ENCODE measurements at regions not wholly inside any gene's neighbourhood (a gene's known extent, or its start where the extent isn't known, plus 50 kb on each side); places are given as distances from the start of the nearest gene placed in this dataset.

DNA sequence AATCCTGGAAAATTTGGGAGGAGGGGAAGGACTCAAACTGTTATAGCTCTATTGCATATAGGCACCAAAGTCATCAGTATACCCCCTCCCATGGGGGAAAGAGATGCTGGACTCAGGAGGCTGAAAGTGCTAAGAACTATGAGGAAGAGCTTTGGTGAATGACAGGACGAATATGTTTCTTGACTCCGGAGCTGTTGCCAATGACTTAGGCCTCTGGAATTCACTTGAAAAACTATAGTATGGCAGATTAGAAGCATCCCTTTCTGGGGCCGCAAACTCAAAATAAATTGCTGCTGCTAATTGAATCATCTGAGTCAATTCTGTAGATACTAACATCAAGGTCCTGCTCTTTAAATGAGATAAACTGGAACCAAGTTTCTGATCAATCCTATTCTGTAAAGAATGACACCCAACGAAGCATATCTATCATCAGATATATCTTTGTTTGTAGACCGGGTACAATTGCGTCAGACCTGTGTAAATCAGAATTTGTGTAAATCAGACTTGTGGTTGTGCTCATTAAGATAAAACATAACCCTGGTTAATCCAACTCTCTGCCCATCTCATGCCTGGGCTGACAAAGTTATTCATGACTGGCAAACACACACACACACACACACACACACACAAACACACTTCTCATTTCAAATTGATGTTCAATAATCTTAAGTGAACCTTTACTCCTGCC, 1793.8 kb upstream of the PCDH20 start:
- TF ChIP-seq STAT1 (IDR thresholded peaks at IDR 0.05; ENCODE audit: unreplicated experiment) (no peak), EZH2phosphoT487 (IDR thresholded peaks at IDR 0.05; ENCODE audit: unreplicated experiment) (no peak), CREB1 (CRISPR knock-in tag; IDR thresholded peaks at IDR 0.05; ENCODE audit: low read depth) (no peak), EZH2 (IDR thresholded peaks at IDR 0.05; ENCODE audit: low read depth, unreplicated experiment) (no peak), NANOG (IDR thresholded peaks at IDR 0.05; ENCODE audit: borderline replicate concordance) (no peak), REST (IDR thresholded peaks at IDR 0.05; ENCODE audit: unreplicated experiment) (no peak), POLR2AphosphoS5 (IDR thresholded peaks at IDR 0.05; ENCODE audit: low read depth) (no peak), JUNB (IDR thresholded peaks at IDR 0.05; ENCODE audit: unreplicated experiment) (no peak), ZNF331 (CRISPR knock-in tag; IDR thresholded peaks at IDR 0.05; ENCODE audit: low read depth) (no peak)
- TF ChIP-seq, protein P1, sequence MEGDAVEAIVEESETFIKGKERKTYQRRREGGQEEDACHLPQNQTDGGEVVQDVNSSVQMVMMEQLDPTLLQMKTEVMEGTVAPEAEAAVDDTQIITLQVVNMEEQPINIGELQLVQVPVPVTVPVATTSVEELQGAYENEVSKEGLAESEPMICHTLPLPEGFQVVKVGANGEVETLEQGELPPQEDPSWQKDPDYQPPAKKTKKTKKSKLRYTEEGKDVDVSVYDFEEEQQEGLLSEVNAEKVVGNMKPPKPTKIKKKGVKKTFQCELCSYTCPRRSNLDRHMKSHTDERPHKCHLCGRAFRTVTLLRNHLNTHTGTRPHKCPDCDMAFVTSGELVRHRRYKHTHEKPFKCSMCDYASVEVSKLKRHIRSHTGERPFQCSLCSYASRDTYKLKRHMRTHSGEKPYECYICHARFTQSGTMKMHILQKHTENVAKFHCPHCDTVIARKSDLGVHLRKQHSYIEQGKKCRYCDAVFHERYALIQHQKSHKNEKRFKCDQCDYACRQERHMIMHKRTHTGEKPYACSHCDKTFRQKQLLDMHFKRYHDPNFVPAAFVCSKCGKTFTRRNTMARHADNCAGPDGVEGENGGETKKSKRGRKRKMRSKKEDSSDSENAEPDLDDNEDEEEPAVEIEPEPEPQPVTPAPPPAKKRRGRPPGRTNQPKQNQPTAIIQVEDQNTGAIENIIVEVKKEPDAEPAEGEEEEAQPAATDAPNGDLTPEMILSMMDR (conservative IDR thresholded peaks at IDR 0.05; ENCODE audit: low read depth in 2 of 2): no peak
- TF ChIP-seq, protein P2, sequence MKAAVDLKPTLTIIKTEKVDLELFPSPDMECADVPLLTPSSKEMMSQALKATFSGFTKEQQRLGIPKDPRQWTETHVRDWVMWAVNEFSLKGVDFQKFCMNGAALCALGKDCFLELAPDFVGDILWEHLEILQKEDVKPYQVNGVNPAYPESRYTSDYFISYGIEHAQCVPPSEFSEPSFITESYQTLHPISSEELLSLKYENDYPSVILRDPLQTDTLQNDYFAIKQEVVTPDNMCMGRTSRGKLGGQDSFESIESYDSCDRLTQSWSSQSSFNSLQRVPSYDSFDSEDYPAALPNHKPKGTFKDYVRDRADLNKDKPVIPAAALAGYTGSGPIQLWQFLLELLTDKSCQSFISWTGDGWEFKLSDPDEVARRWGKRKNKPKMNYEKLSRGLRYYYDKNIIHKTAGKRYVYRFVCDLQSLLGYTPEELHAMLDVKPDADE (IDR thresholded peaks at IDR 0.05): no peak

Data from GM23338 (cell line).